GM11168 (cell line): ENCODE measurements at regions not wholly inside any gene's neighbourhood (a gene's known extent, or its start where the extent isn't known, plus 50 kb on each side); places are given as distances from the start of the nearest gene placed in this dataset.

Source experiments
- in situ Hi-C: fragments of 300-500 bp; cut with MboI; formaldehyde crosslinking; loops from one replicate; pipeline ENCODE4 v1.12.0; 2022; ENCODE audit warnings: low sequenced_read_pairs; ENCODE audit not compliant: unreplicated experiment

DNA sequence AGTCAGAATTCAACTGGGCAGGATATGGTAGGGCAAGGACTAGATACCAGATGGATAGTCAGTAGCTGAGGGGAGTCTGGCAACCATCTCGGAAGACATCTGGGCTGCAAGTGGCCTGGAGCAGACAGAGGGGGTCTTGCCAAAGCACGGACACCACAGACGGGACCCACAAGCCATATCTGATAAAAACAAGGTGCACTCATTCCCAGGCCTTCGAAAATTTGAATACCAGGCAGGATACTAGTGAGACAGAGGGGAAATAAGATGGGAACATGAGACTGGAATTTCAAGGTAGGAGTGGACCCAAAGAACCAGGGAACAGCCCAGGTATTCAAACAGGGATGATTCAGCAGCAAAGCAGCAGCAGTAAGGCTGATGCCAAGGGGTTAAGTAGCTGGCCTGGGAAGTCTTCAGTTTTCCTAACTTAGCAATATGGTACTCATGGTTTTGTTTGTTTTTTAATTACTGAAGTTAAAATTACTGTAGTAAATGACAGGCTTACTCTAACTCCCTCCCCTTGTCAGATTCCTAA, 144.9 kb upstream of the NCKAP5 start:
- in situ Hi-C loops: no loop called here

DNA sequence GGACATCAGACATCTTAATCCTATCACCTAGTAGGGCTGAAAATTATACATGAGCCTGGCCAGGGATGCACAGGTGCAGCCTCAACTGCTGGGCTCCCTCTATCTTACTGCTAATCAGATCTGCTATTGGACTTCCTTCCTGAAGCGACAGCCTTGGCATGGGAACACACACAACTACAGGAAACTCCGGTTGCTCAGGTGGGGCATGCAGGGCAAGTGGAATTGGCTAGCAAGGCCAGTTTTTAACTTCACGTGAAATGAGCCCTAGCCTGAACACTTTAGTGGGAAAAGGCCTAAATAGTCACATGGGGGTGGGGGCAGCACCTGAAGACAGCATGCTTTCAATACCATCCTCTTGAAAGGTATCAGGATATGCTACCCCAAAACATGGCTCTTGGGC, 147.9 kb upstream of the NCKAP5 start:
- in situ Hi-C loops: no loop called here

DNA sequence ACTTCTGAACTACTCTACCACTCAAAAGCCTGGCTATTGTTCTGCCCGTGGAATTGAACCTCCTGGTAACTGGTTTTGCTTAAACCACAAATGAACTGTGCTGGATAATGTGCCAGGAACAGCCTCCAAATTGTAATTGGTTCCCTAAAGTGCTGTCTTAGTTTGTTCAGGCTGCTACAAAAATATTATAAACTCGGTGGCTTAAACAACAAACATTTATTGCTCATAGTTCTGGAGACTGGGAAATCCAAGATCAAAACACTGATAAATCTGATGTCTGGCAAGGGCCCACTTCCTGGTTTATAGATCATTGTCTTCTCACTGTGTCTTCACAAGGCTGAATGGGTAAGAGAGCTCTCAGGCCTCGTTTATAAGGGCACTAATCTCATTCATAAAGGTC, 149.2 kb upstream of the NCKAP5 start:
- in situ Hi-C loops: no loop called here

DNA sequence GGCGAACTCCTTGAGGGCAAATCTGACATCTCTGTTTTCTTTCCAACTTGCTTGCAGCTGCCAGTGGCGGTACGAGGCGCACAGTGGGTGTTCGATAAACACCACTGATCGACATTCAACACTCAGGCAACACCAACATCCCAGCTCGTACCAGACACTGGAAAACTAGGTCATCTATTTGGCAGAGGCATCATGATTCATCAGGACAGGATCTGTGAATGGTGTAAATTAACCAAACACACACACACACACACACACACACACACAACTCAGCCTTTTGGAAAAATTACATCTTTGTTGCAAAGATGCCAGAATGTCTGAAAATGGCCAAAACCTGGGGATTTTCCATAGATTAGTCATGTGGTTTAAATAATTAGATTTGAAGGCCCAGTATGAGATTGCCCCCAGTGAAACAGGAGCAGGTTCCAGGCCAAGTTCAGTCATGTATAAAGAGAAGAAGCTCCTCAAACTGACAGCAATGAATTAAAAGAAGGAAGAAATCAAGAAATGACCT, 150.5 kb upstream of the NCKAP5 start:
- in situ Hi-C loops: no loop called here

DNA sequence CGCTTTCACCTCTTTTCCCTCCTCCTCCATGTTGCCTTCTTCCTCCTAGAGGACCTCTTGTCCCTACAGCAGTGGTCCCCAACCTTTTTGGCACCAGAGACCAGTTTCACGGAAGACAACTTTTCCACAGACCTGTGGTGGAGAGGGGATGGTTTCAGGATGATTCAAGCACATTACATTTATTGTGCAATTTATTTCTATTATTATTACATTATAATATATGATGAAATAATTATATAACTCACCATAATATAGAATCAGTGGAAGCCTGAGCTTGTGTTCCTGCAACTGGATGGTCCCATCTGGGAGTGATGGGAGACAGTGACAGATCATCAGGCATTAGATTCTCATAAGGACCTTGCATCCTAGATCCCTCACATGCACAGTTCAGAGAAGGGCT, 152.2 kb upstream of the NCKAP5 start:
- in situ Hi-C loops: no loop called here

DNA sequence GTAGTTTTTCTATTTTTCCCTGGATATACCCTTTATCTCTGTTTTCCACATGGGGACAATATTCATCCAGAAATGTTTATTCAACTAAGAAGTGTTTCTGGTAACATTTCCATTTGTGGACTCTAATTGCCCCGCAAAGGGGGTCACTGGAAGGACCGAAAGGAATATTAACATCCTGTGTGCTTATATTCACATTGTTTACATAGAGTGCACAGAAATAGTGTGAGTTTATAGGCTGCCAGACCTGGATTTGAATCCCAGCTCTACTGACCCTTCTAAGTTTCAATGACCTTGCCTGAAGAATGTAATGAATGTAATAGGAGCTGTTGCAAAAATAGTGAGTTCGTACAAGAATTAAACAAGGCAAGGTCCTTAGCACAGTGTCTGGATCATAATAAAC, 152.9 kb upstream of the NCKAP5 start:
- in situ Hi-C loops: no loop called here

DNA sequence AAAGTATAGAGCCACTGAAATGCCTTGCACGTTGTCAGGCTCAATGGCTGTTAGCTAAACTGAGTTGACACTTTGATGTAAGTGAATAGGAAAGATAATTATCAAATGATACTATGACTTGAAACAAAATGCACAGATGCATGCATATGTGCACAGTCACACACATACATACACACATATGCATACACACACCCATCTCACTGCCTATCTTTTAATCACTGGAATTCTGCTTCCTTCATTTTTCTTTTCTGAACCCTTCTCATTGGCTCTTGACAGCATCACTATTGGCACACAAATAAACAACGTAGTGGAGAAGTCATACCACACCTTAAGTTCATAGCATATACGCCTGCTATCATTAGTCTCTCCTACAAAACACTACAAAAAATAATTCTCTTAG, 154.9 kb upstream of the NCKAP5 start:
- in situ Hi-C loops: no loop called here

DNA sequence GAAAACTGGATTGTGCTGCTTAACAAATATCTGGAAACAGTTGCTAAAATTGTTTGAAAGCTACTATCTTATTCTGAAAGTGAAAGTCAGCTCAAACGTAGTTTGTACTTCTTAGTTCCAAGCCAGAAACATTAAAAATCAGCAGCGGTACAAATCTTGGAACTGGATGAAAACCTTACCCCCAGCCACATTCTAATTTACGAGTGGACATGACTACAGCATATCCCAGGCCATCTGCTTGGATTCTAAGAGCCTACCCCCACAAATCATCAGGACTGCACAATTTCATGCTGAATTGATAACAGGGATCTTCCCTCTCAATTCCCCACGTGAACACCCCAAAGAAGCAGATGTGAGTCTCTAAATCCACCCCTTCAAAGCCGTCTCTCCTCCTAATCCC, 158.7 kb upstream of the NCKAP5 start:
- in situ Hi-C loops: no loop called here

DNA sequence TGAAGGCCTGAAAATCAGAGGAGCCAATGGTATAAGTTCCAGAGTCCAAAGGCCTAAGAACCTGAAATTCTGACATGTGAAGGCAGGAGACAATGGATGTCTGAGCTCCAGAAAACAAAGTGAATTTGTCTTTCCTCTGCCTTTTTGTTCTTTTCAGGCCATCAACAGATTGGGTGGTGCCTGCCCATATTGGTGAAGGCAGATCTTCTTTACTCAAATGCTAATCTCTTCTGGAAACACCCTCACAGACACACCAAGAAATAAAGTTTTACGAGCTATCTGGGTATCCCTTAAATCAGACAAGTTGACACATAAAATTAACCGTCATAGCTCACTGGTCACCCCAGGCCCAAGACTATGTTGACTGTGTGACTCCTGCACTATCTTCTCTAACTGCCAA, 163.8 kb upstream of the NCKAP5 start:
- in situ Hi-C loops: no loop called here

DNA sequence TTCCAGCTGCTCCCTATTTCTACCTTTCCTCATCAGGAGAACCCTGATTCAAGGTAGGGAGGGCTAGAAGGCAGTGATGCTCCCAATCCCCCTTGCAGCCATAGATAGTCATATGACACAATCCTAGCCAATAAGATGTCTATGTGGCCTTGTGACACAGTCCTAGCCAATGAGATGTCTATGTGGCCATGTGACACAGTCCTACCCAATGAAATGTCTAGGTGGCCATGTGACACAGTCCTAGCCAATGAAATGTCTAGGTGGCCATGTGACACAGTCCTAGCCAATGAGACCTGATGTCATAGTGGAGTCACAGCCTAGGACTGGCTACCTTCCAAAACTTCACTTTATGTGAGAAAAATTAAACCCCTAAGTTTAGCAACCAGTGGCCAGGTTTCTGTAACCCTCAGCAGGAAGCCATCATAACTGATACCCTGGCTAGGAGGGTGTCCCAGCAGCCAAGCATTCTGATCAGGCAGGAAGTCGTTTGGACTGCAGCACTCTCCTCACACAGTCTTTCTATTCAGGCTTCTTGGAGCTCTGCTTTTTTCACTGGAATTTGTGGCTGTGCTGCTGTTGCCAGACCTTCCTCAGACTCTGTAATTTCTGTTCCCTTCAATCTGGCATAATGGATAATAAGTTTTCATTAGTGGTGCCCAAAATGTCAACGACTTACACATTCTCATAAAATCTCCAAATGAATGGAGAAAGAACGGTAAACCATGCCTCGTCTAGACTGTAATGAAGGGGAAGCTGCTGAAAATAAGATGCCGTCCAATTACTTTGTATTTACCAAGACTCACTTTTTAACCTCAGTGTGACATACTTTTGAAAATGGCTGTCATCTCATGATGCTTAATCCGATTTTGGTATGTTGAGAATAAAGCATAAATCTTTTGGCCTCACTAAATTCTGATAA, 165.0 kb upstream of the NCKAP5 start:
- in situ Hi-C loops: no loop called here

DNA sequence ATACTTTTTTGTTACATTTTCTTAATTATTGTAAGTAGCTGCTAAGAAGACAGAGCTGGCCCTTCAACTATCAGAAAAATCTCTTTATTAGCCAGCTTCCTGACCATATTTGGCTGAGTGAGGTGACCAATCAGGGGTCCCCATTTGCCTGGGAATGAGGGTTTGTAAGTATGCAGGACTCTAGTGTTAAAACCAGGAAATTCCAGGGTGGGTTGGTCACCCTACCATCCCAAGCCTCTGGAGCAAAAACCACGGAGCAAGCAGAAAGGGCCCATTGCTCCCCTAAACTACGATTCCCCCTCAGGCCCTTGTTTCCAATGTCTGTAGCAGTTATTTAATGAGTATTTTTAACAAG, 165.6 kb upstream of the NCKAP5 start:
- in situ Hi-C loops: no loop called here

DNA sequence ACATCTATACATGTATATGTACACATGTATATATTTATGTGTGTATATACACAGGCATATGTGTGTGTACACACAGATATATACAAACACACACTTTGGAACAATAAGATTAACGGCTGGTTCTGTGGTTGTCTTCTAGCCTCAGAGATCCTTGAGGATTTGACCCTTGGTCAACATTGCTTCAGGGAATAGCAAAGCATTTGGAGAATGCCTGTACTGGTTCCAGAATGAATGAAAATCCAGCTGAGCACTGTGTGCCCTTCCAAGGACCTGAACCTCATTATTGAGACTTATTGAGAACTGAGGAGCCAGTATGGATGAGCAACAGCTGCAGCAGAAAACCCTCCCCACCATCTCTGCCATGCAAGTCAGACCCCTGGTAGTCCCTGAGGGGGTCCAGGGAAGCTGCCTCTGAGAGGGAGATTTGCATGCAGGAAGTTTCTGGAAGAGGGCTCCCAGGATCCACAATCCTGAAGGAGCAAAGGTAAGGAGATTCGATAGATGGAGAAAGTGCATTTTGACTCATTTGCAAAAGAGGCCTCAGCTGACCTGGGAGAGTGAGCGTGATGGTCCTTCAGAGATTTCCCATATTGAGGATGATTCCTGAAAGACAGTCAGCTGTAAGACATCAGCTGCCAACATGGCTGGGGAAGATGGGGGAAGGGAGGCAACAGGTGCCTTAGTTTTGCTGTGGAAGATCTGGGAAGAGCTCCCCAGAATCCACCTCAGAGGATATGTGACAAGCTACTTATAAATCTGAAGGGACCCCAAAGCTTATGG, 166.6 kb upstream of the NCKAP5 start:
- in situ Hi-C loops: no loop called here

DNA sequence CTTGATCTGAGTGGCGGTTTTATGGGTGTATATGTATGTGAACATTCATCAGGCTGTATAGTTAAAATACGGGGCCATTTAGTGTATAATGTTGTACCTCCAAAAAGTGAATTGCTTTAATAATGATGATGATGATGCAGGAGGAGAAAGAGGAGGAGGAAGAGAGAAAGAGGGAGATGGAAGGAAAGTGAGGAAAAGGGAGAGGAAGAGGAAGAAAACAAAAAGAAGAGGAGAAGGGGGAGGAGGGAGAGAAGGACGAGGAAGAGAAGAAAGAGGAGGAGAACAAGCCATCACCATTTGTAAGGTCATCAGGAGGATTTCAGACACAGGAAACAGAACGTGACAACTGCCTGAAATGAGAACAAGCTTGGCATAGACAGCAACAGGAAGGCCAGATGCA, 168.4 kb upstream of the NCKAP5 start:
- in situ Hi-C loops: no loop called here

DNA sequence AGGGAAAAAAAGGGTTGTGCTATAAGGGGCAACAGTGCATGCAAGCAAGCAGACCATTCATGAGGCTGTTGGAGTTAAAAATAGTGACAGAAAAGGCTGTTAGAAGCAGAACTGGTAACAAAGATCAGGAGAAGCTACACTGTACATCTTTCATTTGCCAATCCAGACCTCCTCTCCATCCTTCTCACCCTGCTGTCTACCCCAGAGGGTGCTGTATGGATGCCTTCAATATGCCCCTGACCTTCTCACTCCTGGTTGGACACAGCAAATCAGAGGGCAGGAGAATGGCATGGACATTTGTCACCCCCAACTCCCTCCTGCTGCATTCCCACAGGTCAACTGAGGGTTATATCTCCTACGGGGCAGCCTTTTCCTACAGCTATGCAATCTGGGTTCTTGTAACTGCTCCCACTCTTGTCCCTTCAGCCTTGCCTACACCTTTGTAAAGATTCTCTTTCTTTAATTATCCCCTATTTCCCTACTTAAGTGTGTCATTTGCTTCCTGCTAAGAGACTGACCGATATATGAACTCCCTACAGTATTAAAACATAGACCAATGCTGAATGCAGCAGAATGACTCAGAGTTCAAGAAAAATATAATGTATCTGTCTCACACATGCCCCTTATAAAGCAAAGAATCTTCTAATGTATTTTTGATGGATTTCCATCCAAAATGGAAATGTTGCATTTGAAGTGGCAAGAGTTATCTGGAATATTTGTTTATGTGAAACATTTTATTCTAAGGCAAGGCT, 169.2 kb upstream of the NCKAP5 start:
- in situ Hi-C loops: no loop called here

DNA sequence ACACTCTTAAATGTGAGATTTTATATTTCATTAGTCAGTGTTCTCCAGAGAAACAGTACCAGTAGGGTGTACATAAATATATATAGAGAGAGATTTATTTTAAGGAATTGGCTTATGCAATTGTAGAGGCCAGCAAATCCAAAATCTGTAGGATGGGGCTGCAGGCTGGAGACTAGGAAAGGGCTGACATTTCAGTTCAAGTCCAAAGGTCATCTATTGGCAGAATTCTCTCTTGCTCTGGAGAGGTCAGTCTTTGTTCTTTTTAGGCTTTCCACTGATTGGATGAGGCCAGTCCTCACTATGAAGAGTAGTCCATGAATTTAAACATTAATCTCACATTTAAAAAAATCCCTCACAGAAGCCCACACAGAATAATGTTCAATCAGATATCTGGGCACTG, 170.8 kb upstream of the NCKAP5 start:
- in situ Hi-C loops: no loop called here

DNA sequence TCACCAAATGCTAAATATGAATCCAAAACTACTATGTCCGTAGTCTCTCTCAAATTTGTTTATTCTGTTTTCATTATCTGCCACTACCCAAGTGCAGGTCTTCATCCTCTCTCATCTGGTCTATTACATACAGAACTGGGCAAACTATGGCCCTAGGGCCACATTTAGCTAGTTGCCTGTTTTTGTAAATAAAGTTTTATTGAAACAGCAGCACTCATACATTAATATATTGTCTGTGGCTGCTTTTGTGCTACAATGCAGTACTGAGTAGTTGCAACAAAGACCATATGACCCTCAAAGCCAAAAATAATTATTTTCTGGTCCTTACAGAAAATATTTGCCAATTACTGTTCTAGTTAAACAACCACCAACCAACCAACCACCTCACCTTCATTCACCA, 172.2 kb upstream of the NCKAP5 start:
- in situ Hi-C loops: no loop called here

DNA sequence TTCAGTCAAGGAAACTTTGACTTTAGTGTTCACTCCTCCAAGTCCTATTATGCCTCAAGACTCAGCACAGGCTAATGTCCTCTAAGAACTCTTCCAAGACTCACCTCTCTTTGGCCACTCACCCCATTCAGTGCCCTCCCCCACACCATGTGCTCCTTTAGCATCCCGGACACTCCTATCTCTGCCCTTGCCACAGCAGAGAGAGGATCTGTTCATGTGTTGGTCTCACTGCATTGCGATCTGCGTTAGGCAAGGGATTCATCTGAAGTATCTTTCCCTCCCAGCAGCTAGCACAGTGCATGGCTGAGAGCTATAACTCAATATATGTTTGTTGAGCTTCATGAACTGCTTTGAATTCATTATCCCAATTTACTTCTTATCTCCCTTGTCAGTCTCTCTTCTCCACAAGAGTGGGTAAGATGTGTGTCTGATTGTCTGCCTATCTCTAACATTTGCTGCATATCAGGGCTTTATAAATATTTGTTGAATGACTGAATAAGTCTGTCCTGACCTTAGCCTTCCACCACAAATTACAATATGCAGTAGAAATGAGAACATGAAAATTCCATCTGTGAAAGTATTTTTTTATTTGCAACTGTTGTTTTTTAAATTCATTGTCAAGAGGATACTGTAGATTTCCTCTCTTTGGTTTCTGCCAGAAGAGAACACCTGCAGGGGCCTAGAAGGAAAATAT, 179.9 kb upstream of the NCKAP5 start:
- in situ Hi-C loops: no loop called here

DNA sequence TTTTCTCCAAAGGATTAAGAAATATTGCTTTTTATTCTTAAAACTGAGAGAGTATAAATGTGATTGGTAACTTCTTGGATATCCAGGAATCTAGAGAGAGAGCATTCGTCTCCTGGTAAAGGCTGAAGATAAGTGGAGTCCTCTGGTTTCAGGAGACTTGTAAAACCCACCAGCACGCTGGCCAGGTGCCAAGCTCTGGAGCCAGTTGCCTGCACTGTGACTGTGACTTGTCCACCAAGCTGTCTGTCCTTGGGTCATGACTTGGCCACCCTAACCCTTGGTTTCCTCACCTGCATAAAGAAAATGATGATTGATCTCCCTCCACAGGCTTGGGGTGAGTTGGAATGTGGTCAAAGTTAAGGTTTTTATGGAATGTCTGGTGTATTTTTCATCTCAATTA, 185.4 kb upstream of the NCKAP5 start:
- in situ Hi-C loops: no loop called here

DNA sequence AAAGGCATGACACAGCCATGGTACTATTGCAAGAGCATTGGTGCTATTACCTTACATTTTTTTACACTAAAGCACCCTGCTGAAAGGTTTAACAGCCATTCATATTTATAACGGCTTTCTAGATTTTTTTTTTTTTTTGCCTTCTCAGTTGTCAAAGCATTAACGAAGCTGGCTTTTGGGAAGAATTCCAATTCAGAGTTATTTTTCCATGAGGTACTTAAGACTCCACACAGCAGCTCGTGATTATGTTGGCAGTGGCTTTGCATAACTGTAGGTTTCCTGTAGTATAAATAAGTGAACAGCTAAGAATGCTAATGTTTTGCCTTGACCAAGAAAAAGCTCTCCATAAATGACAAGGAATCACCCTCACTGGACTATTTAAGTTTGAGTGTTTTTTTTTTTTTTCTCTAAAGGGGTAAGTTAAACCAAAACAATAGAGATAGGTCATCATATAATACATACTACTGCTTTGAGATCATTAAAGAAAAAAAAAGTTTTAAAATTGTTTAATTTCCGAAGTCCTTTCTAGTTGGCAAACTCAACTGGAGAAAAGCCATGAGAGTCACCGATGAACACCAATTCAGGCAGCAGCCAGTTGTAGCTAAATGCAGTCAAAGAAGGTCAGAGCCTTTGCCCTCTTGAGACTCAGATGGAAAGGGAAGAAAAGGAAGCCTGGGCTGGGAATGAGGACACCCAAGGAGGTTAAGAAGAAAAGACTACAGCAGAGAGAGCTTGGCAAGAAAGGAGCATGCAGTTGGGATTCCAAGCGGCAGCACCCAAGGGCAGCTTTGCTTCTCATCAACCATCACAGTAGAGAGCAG, 187.4 kb upstream of the NCKAP5 start:
- in situ Hi-C loops: no loop called here
